ENCODE measurements at regions not wholly inside any gene's neighbourhood (a gene's known extent, or its start where the extent isn't known, plus 50 kb on each side); places are given as distances from the start of the nearest gene placed in this dataset.

- no peak overlapping the region for H3K18ac ChIP-seq (ENCODE audit: insufficient read length, low read depth, low read length)
- no CpG with 5 or more reads among the region's 2 CpGs for WGBS (ENCODE audit: extremely low coverage, insufficient read length, low lambda C conversion rate)
- H2BK120ac ChIP-seq (ENCODE audit: low read depth, low read length, poor library complexity, severe bottlenecking): no peak overlapping the region
- no peaks in the 10 kb centered on the region for H4K20me1 ChIP-seq (ENCODE audit: control insufficient read depth, insufficient read depth, insufficient read length)
- H3K23me2 ChIP-seq (ENCODE audit: insufficient read length, low read depth, low read length, poor library complexity, severe bottlenecking): no peaks in the 10 kb centered on the region
- H2AFZ ChIP-seq (ENCODE audit: low read length): no peak overlapping the region
- H3K23ac ChIP-seq (ENCODE audit: insufficient read length, low read depth, low read length): no peak overlapping the region
- no peak for DNase-seq
- H3K4me1 ChIP-seq (ENCODE audit: insufficient read depth, low read length): no peaks in the 10 kb centered on the region
- peaks cover 39% of the 10 kb centered on the region for H3K9me3 ChIP-seq (ENCODE audit: control insufficient read depth, low read depth, low read length)
- no peak overlapping the region for H3K4ac ChIP-seq (ENCODE audit: low read depth, low read length)
- H3K4me2 ChIP-seq (ENCODE audit: insufficient read depth, insufficient read length, low read length): no peak overlapping the region
- Mint-ChIP-seq H3K27ac (no peak overlapping the region), H3K36me3 (ENCODE audit: insufficient read depth in 1 of 3, low read depth in 3 of 3) (no peaks in the 10 kb centered on the region; a peak in 3 of 7 replicates), H3K9me3 (peaks cover 51 to 62% of the 10 kb centered on the region in 2 experiments), H3K4me1 (no peaks in the 10 kb centered on the region), H3K27me3 (ENCODE audit: low read depth) (no peaks in the 10 kb centered on the region), H3K4me3 (no peak overlapping the region)
- no peak overlapping the region for H4K91ac ChIP-seq (ENCODE audit: insufficient read length, low read depth, low read length)
- no peak overlapping the region for H2BK5ac ChIP-seq (ENCODE audit: insufficient read length, low read length)
- no peaks in the 10 kb centered on the region; the same call in 1 of the 2 replicates for H3K27me3 ChIP-seq (ENCODE audit: insufficient read depth, low read length)
- H2BK15ac ChIP-seq (ENCODE audit: low read depth, low read length): no peak overlapping the region
- no peak overlapping the region for H3K14ac ChIP-seq (ENCODE audit: insufficient read depth, low read length)
- H2BK12ac ChIP-seq (ENCODE audit: insufficient read length, low read depth, low read length): no peak overlapping the region
- no peaks in the 10 kb centered on the region for H3K79me1 ChIP-seq (ENCODE audit: insufficient read depth, low read depth, low read length, poor library complexity, severe bottlenecking)
- no peak overlapping the region for H3T11ph ChIP-seq (ENCODE audit: low read length)
- no peak overlapping the region for H2BK20ac ChIP-seq (ENCODE audit: low read depth, low read length, poor library complexity, severe bottlenecking)
- H4K8ac ChIP-seq (replicated peaks; ENCODE audit: insufficient read length, low read depth, low read length): no peak overlapping the region
- no peak overlapping the region for H3K56ac ChIP-seq (ENCODE audit: insufficient read length, low read depth, low read length)
- no peaks in the 10 kb centered on the region for H3K79me2 ChIP-seq (ENCODE audit: insufficient read depth, low read length)
- no peak overlapping the region for H3K27ac ChIP-seq (ENCODE audit: insufficient read length, low read depth, low read length)
- H3K9ac ChIP-seq (ENCODE audit: extremely low read depth, insufficient read length, low read length): no peak overlapping the region
- no peak overlapping the region for H2AK5ac ChIP-seq (ENCODE audit: insufficient read length, low read length)
- no peak overlapping the region for H4K5ac ChIP-seq (ENCODE audit: insufficient read length, low read depth, low read length)
- no peak for TF ChIP-seq CTCF (conservative IDR thresholded peaks at IDR 0.05)
Observed at GRCh38 chrX:144297221-144297620, 413.4 kb downstream of the UBE2NL start.

All from H9 (cell line).